SU-DHL-6 (cell line): ENCODE measurements at regions not wholly inside any gene's neighbourhood (a gene's known extent, or its start where the extent isn't known, plus 50 kb on each side); places are given as distances from the start of the nearest gene placed in this dataset.

Experiments
- H2AFZ ChIP-seq: fragments of 200-600 bp; sonication (generic); 2 replicates; pipeline ENCODE4 v1.6.1; 2014; ENCODE audit warnings: low read depth, mild to moderate bottlenecking, moderate library complexity, mixed read lengths, antibody characterized with exemption, low read length; ENCODE audit not compliant: severe bottlenecking
- H3F3A ChIP-seq: fragments of 200-600 bp; shearing (Covaris generic); 2 replicates; pipeline ENCODE4 v1.6.0; 2016; ENCODE audit warnings: antibody characterized with exemption, mild to moderate bottlenecking; ENCODE audit not compliant: insufficient read depth
- H3K27ac ChIP-seq: fragments of 200-600 bp; sonication (generic); 2 replicates; pipeline ENCODE4 v1.5.1; 2016; ENCODE audit warnings: low read depth, mild to moderate bottlenecking, low read length, moderate library complexity, mixed read lengths
- H3K27me3 ChIP-seq: fragments of 200-600 bp; sonication (generic), shearing (Covaris generic); 2 replicates; pipeline ENCODE4 v1.6.0; 2014; ENCODE audit warnings: mild to moderate bottlenecking, low read length
- H3K36me3 ChIP-seq: fragments of 200-600 bp; sonication (generic); 2 replicates; pipeline ENCODE4 v1.6.1; 2014; ENCODE audit warnings: mild to moderate bottlenecking, low read length, mixed read lengths
- H3K4me2 ChIP-seq: fragments of 300-600, 200-600 bp; shearing (Covaris generic), sonication (generic); 2 replicates; pipeline ENCODE4 v1.6.0; 2014; ENCODE audit warnings: low read length, low read depth, mild to moderate bottlenecking; ENCODE audit not compliant: poor library complexity, severe bottlenecking
- H3K4me3 ChIP-seq: fragments of 200-600 bp; sonication (generic); 2 replicates; pipeline ENCODE4 v1.5.1; 2014; ENCODE audit warnings: antibody characterized with exemption, low read length, mild to moderate bottlenecking, mixed read lengths; ENCODE audit not compliant: insufficient read depth, poor library complexity, severe bottlenecking
- H3K79me2 ChIP-seq: fragments of 200-600 bp; sonication (generic); 2 replicates; pipeline ENCODE4 v1.6.1; 2014; ENCODE audit warnings: mild to moderate bottlenecking, low read length, moderate library complexity; ENCODE audit not compliant: insufficient read depth
- H3K9ac ChIP-seq: fragments of 200-600 bp; sonication (generic); 2 replicates; pipeline ENCODE4 v1.7.0; 2014; ENCODE audit warnings: mild to moderate bottlenecking, low read length
- H3K9me2 ChIP-seq: fragments of 200-600 bp; sonication (generic); replicated peaks from 2 replicates; pipeline ENCODE4 v1.6.1; 2014; ENCODE audit warnings: low read length; ENCODE audit not compliant: insufficient read depth
- H3K9me3 ChIP-seq: fragments of 200-600 bp; sonication (generic); 2 replicates; pipeline ENCODE4 v1.6.1; 2014; ENCODE audit warnings: low read length, mixed read lengths; ENCODE audit not compliant: insufficient read depth
- H4K20me1 ChIP-seq: fragments of 200-600 bp; sonication (generic); 2 replicates; pipeline ENCODE4 v1.6.1; 2014; ENCODE audit warnings: low read depth, mild to moderate bottlenecking, antibody characterized with exemption, low read length, moderate library complexity, mixed read lengths
- EZH2phosphoT487 ChIP-seq: fragments of 200-600 bp; sonication (generic), shearing (Covaris generic); conservative IDR thresholded peaks from 2 replicates; pipeline ENCODE4 v1.6.1; 2018; ENCODE audit warnings: mild to moderate bottlenecking, antibody characterized with exemption, low read length, moderate library complexity, mixed read lengths
- TF ChIP-seq, protein P1 (sequence below): fragments of 200-600 bp; sonication (generic); IDR thresholded peaks from one replicate; pipeline ENCODE4 v1.5.1; 2017; ENCODE audit warnings: antibody characterized with exemption, mild to moderate bottlenecking, low read length, moderate library complexity; ENCODE audit not compliant: insufficient read depth, poor library complexity, severe bottlenecking

DNA sequence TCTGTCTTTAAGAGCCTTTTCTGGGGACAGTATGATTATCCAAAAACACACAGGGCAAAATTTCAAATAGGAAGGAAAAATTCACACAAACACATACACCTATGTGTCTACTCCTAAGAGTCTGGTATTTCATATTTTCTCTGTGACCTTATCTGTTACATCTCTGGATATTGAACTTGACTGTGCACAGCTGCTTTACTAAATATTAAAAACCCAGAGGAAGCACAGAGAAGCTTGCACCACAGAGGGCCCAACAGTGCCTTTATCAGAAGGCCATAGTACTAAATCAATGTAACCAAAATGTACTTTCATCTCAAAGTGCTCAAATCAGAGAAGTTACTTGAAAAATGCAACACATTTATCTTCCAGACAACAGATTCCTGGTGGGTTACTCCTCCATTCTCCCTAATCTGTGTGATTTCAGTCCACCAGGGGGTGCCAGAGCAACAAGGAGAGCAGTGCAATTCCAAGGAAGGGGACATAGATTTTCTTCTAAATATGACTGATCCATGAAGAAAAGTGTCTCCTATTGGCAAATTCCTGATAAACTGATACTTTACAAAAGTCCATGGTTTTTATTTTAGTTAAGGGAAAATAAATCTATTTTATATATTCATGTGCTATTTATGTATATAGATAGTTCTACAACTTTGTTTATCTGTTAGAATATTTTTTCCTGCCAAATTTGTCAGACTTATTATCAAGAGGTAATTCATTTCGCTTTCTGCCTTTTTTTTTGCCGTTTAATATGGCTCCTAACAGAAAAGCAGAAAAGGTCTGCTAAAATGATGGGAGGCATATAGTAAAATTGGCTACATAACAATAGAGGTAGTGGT, 617.6 kb downstream of the LRFN5 start:
- no peaks in the 10 kb centered on the region for H3K36me3 ChIP-seq
- no peaks in the 10 kb centered on the region for H3K9me3 ChIP-seq
- no peaks in the 10 kb centered on the region for H3F3A ChIP-seq
- TF ChIP-seq, protein P1, sequence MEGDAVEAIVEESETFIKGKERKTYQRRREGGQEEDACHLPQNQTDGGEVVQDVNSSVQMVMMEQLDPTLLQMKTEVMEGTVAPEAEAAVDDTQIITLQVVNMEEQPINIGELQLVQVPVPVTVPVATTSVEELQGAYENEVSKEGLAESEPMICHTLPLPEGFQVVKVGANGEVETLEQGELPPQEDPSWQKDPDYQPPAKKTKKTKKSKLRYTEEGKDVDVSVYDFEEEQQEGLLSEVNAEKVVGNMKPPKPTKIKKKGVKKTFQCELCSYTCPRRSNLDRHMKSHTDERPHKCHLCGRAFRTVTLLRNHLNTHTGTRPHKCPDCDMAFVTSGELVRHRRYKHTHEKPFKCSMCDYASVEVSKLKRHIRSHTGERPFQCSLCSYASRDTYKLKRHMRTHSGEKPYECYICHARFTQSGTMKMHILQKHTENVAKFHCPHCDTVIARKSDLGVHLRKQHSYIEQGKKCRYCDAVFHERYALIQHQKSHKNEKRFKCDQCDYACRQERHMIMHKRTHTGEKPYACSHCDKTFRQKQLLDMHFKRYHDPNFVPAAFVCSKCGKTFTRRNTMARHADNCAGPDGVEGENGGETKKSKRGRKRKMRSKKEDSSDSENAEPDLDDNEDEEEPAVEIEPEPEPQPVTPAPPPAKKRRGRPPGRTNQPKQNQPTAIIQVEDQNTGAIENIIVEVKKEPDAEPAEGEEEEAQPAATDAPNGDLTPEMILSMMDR = peak; percentile 90
- TF ChIP-seq EZH2phosphoT487 = no peak
- no peaks in the 10 kb centered on the region for H4K20me1 ChIP-seq
- no peak overlapping the region for H3K4me3 ChIP-seq
- H3K9me2 ChIP-seq = no peaks in the 10 kb centered on the region
- no peaks in the 10 kb centered on the region for H3K79me2 ChIP-seq
- H3K27ac ChIP-seq = no peak overlapping the region
- peak overlapping the region; percentile 16 for H2AFZ ChIP-seq
- peak overlapping the region; percentile 10 for H3K4me2 ChIP-seq
- H3K9ac ChIP-seq = no peak overlapping the region
- no peaks in the 10 kb centered on the region for H3K27me3 ChIP-seq

DNA sequence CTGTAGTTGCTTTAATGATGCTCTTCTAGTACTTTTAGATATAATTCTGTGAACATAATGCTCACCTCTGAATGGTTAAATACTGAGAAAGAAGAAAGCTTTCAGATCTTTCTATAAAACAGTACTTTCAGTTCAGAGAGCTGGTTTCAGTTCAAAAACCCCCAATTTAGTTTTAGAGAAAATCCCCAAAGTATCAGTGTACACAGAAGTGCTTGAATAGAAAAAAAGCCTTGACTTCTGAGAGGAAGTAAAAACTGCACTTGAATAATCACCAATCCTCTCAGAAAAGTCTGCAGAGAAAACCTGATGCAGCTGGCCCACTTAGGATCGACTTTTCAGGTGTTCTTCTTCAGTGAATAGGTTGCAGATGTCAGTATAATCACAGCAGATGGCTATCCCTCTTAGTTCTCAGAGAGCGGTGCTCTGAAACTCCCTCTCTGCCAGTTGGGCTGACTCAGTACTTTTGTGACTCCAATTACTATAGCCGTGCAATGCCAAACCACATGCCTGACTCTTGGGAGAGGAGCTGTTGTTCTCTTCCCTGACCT, 616.3 kb downstream of the LRFN5 start:
- no peaks in the 10 kb centered on the region for H3F3A ChIP-seq
- peak overlapping the region; percentile 47 for H3K4me2 ChIP-seq
- H3K9me3 ChIP-seq = no peaks in the 10 kb centered on the region
- peak overlapping the region; percentile 74 for H2AFZ ChIP-seq
- no peak overlapping the region for H3K9ac ChIP-seq
- H4K20me1 ChIP-seq = no peaks in the 10 kb centered on the region
- H3K27me3 ChIP-seq = no peaks in the 10 kb centered on the region
- H3K36me3 ChIP-seq = no peaks in the 10 kb centered on the region
- no peaks in the 10 kb centered on the region for H3K79me2 ChIP-seq
- H3K27ac ChIP-seq = peak overlapping the region; percentile 20
- TF ChIP-seq EZH2phosphoT487 = no peak
- TF ChIP-seq, protein P1 = no peak
- no peak overlapping the region for H3K4me3 ChIP-seq
- H3K9me2 ChIP-seq = no peaks in the 10 kb centered on the region

DNA sequence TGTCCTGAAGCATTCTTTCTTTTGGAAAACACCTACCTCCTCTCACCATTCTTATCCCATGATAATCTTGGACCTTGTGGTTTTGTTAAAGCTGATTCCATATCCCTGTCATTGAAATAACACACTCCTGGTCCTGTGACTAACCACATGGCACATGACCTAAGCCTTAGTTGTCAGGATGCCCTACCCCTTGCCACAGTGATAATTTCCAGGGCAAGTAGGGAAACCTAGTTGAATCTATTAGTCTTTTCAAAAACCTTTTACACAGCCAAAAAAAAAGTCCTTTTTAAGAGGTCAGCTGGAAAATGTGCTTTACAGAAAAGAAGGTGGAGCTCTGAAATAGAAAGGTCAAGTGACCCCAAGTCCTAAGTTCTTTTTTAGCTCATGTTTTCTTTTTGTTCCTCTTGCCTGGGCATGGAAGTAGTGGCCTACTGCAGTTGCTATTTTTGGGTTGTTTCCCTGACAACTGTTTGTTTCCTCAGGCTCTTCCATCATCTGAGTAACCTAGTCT, 608.4 kb downstream of the LRFN5 start:
- H3K4me3 ChIP-seq = no peak overlapping the region
- no peaks in the 10 kb centered on the region for H3K79me2 ChIP-seq
- no peak overlapping the region for H3K4me2 ChIP-seq
- no peaks in the 10 kb centered on the region for H3K9me2 ChIP-seq
- no peaks in the 10 kb centered on the region for H3K9me3 ChIP-seq
- H2AFZ ChIP-seq = peak overlapping the region; percentile 35
- H3K9ac ChIP-seq = no peak overlapping the region
- TF ChIP-seq EZH2phosphoT487 = no peak
- TF ChIP-seq, protein P1 = no peak
- H3K27ac ChIP-seq = no peak overlapping the region
- H3K36me3 ChIP-seq = no peaks in the 10 kb centered on the region
- H4K20me1 ChIP-seq = no peaks in the 10 kb centered on the region
- no peaks in the 10 kb centered on the region for H3F3A ChIP-seq
- no peaks in the 10 kb centered on the region for H3K27me3 ChIP-seq
